GM23338 (cell line): ENCODE measurements at regions not wholly inside any gene's neighbourhood (a gene's known extent, or its start where the extent isn't known, plus 50 kb on each side); places are given as distances from the start of the nearest gene placed in this dataset.

Experiments used
- ATAC-seq: fragments of 200-7000 bp; cut with Tn5 transposase; 3 replicates; pipeline ENCODE4 v1.9.1; 2020
- DNase-seq: peaks from one replicate; pipeline ENCODE4 v3.0.0-alpha.2; 2015; ENCODE audit warnings: low spot score
- H2AFZ ChIP-seq: fragments of 200-600 bp; sonication (generic); 2 replicates; pipeline ENCODE4 v1.8.0; 2016; ENCODE audit warnings: antibody characterized with exemption, mild to moderate bottlenecking, moderate library complexity
- H3F3A ChIP-seq: fragments of 200-600 bp; sonication (generic); replicated peaks from 2 replicates; pipeline ENCODE4 v1.8.0; 2017; ENCODE audit warnings: antibody characterized with exemption, mixed run types, low read depth
- H3K27ac ChIP-seq: fragments of 200-600 bp; sonication (generic); 2 replicates; pipeline ENCODE4 v1.6.1; 2016; ENCODE audit warnings: low read depth
- H3K27me3 ChIP-seq: fragments of 200-600 bp; sonication (generic); 2 replicates; pipeline ENCODE4 v1.8.0; 2016; ENCODE audit warnings: mild to moderate bottlenecking, mixed run types, moderate library complexity; ENCODE audit not compliant: insufficient read depth
- H3K36me3 ChIP-seq: fragments of 200-600 bp; sonication (generic); 2 replicates; pipeline ENCODE4 v1.8.0; 2016; ENCODE audit warnings: mild to moderate bottlenecking; ENCODE audit not compliant: insufficient read depth
- H3K4me1 ChIP-seq: fragments of 200-600 bp; sonication (generic); 2 replicates; pipeline ENCODE4 v1.8.0; 2016; ENCODE audit warnings: mild to moderate bottlenecking, moderate library complexity; ENCODE audit not compliant: insufficient read depth
- H3K4me2 ChIP-seq: fragments of 200-600 bp; sonication (generic); 2 replicates; pipeline ENCODE4 v1.7.1; 2017; ENCODE audit warnings: mixed run types
- H3K4me3 ChIP-seq: fragments of 200-600 bp; sonication (generic); 2 replicates; pipeline ENCODE4 v1.6.1; 2016; ENCODE audit warnings: mixed run types
- H3K79me2 ChIP-seq: fragments of 200-600 bp; sonication (generic); replicated peaks from 2 replicates; pipeline ENCODE4 v1.8.0; 2017; ENCODE audit warnings: mild to moderate bottlenecking; ENCODE audit not compliant: insufficient read depth
- H3K9me2 ChIP-seq: fragments of 200-600 bp; sonication (generic); 2 replicates; pipeline ENCODE4 v1.8.0; 2017; ENCODE audit not compliant: insufficient read depth
- H4K20me1 ChIP-seq: fragments of 200-600 bp; sonication (generic); replicated peaks from 2 replicates; pipeline ENCODE4 v1.8.0; 2017; ENCODE audit warnings: mild to moderate bottlenecking; ENCODE audit not compliant: insufficient read depth
- H3K27ac Mint-ChIP-seq: 2 replicates; pipeline ENCODE4 v1.8.0; 2020; ENCODE audit warnings: inconsistent platforms, mild to moderate bottlenecking, moderate library complexity, mixed read lengths
- H3K27me3 Mint-ChIP-seq: 3 replicates; pipeline ENCODE4 v1.8.0; 2022; ENCODE audit warnings: low read depth, mild to moderate bottlenecking, moderate library complexity, mixed read lengths, inconsistent platforms; ENCODE audit not compliant: insufficient read depth, poor library complexity
- H3K36me3 Mint-ChIP-seq: 3 replicates; pipeline ENCODE4 v1.8.0; 2021; ENCODE audit warnings: low read depth, mild to moderate bottlenecking, inconsistent platforms, moderate library complexity, mixed read lengths
- H3K4me1 Mint-ChIP-seq: 3 replicates; pipeline ENCODE4 v1.8.0; 2020; ENCODE audit warnings: mild to moderate bottlenecking, inconsistent platforms, mixed read lengths
- H3K4me3 Mint-ChIP-seq: 3 replicates; pipeline ENCODE4 v1.8.0; 2021; ENCODE audit warnings: moderate library complexity, mild to moderate bottlenecking, inconsistent platforms, mixed read lengths
- H3K9me3 Mint-ChIP-seq: 3 replicates; pipeline ENCODE4 v1.8.0; 2020; ENCODE audit warnings: moderate library complexity, mild to moderate bottlenecking, inconsistent platforms, mixed read lengths
- CREB1 ChIP-seq: fragments of 250-450 bp; sonication (Bioruptor Pico); IDR thresholded peaks from 2 replicates; pipeline ENCODE4 v1.5.0; 2020; ENCODE audit warnings: low read depth, mild to moderate bottlenecking, moderate library complexity
- EZH2 ChIP-seq: fragments of 200-600 bp; sonication (generic); IDR thresholded peaks from one replicate; pipeline ENCODE4 v1.8.0; 2017; ENCODE audit warnings: antibody characterized with exemption, mild to moderate bottlenecking, low read depth; ENCODE audit not compliant: unreplicated experiment
- EZH2phosphoT487 ChIP-seq: fragments of 200-600 bp; sonication (generic); IDR thresholded peaks from one replicate; pipeline ENCODE4 v1.8.1; 2018; ENCODE audit warnings: antibody characterized with exemption; ENCODE audit not compliant: unreplicated experiment
- JUNB ChIP-seq: IDR thresholded peaks from one replicate; pipeline ENCODE4 v1.6.1; 2016; ENCODE audit warnings: antibody characterized with exemption; ENCODE audit not compliant: unreplicated experiment
- NANOG ChIP-seq: IDR thresholded peaks from 2 replicates; pipeline ENCODE4 v1.6.1; 2016; ENCODE audit warnings: antibody characterized with exemption, borderline replicate concordance
- POLR2AphosphoS5 ChIP-seq: IDR thresholded peaks from 2 replicates; pipeline ENCODE4 v1.6.1; 2016; ENCODE audit warnings: antibody characterized with exemption, low read depth
- STAT1 ChIP-seq: IDR thresholded peaks from one replicate; pipeline ENCODE4 v1.6.1; 2016; ENCODE audit warnings: antibody characterized with exemption; ENCODE audit not compliant: unreplicated experiment
- ZNF114 ChIP-seq: fragments of 250-450 bp; sonication (Bioruptor Pico); IDR thresholded peaks from 2 replicates; pipeline ENCODE4 v1.5.0; 2020; ENCODE audit warnings: mild to moderate bottlenecking, moderate library complexity
- ZNF331 ChIP-seq: fragments of 250-450 bp; sonication (Bioruptor Pico); IDR thresholded peaks from 2 replicates; pipeline ENCODE4 v1.5.0; 2020; ENCODE audit warnings: low read depth, mild to moderate bottlenecking, moderate library complexity
- TF ChIP-seq, protein P1 (sequence below): IDR thresholded peaks from one replicate; pipeline ENCODE4 v1.6.1; 2018; ENCODE audit warnings: antibody characterized with exemption; ENCODE audit not compliant: unreplicated experiment
- TF ChIP-seq, protein P2 (sequence below): fragments of 250-450 bp; sonication (Bioruptor Pico); IDR thresholded peaks from 2 replicates; pipeline ENCODE4 v1.5.0; 2020; ENCODE audit warnings: mild to moderate bottlenecking, moderate library complexity
- TF ChIP-seq, protein P3 (sequence below): IDR thresholded peaks from 2 replicates; pipeline ENCODE4 v1.6.1; 2016; ENCODE audit warnings: antibody characterized with exemption
- TF ChIP-seq, protein P4 (sequence below), 2 experiments: fragments of 200-600 bp in 1 of 2; sonication (generic) in 1 of 2; conservative IDR thresholded peaks; 2 replicates each; pipeline versions ENCODE4 v1.5.1 to v1.6.1; 2016 to 2017; ENCODE audit warnings: antibody characterized with exemption in 2 of 2, low read depth in 2 of 2, mild to moderate bottlenecking in 2 of 2, moderate library complexity in 1 of 2

DNA sequence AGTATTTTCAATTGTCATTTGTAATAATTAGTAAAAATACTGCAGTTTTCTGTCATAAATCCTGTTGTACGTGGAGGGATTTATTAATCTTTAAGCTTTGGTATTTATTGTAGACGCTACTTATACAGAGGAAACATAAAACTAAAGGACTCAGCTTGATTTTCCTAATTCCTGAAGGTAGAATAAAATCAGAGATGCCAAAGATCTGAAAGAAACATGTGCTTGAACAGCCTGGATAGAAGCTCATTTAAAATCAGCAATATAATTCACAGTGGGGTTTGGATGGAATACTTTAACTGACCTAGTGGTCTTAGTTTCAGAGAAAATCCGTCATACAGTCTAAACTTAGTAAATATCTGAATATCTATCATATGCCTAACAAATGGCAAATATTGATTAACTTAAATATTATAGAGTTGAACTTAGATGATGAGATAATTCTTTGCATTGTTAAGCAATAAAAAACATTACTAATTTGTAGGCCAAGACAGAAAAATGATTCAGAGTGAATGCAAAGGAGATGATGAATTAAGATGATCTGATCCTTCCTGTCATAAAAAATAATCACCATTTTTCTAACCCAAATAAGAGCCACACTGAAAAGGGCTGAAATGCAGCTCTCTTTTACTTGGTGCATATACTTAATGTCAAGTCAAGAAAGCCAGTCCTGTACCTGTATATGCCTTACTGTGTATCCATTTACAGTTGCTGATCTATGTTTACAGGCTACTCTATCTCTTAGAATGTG lies 397.1 kb upstream of the DCN start:
- Mint-ChIP-seq H3K27me3 (no peaks in the 10 kb centered on the region), H3K27ac (no peak overlapping the region), H3K36me3 (no peaks in the 10 kb centered on the region), H3K4me1 (peaks cover 17% of the 10 kb centered on the region), H3K9me3 (no peaks in the 10 kb centered on the region), H3K4me3 (no peak overlapping the region)
- H3K4me2 ChIP-seq = no peak overlapping the region
- H3K79me2 ChIP-seq = no peaks in the 10 kb centered on the region
- no peak overlapping the region for H3K4me3 ChIP-seq
- no peak for ATAC-seq
- DNase-seq = no peak
- no peaks in the 10 kb centered on the region for H3K27me3 ChIP-seq
- peaks cover 13% of the 10 kb centered on the region for H3K4me1 ChIP-seq
- H3K36me3 ChIP-seq = no peaks in the 10 kb centered on the region
- H3K27ac ChIP-seq = no peak overlapping the region
- no peak overlapping the region for H2AFZ ChIP-seq
- no peaks in the 10 kb centered on the region for H3F3A ChIP-seq
- TF ChIP-seq, protein P1, sequence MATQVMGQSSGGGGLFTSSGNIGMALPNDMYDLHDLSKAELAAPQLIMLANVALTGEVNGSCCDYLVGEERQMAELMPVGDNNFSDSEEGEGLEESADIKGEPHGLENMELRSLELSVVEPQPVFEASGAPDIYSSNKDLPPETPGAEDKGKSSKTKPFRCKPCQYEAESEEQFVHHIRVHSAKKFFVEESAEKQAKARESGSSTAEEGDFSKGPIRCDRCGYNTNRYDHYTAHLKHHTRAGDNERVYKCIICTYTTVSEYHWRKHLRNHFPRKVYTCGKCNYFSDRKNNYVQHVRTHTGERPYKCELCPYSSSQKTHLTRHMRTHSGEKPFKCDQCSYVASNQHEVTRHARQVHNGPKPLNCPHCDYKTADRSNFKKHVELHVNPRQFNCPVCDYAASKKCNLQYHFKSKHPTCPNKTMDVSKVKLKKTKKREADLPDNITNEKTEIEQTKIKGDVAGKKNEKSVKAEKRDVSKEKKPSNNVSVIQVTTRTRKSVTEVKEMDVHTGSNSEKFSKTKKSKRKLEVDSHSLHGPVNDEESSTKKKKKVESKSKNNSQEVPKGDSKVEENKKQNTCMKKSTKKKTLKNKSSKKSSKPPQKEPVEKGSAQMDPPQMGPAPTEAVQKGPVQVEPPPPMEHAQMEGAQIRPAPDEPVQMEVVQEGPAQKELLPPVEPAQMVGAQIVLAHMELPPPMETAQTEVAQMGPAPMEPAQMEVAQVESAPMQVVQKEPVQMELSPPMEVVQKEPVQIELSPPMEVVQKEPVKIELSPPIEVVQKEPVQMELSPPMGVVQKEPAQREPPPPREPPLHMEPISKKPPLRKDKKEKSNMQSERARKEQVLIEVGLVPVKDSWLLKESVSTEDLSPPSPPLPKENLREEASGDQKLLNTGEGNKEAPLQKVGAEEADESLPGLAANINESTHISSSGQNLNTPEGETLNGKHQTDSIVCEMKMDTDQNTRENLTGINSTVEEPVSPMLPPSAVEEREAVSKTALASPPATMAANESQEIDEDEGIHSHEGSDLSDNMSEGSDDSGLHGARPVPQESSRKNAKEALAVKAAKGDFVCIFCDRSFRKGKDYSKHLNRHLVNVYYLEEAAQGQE = no peak
- TF ChIP-seq ZNF114 (CRISPR knock-in tag) (no peak), POLR2AphosphoS5 (no peak), CREB1 (CRISPR knock-in tag) (no peak), EZH2phosphoT487 (no peak), NANOG (no peak), JUNB (no peak), EZH2 (no peak), ZNF331 (CRISPR knock-in tag) (no peak), STAT1 (no peak)
- TF ChIP-seq, protein P2, sequence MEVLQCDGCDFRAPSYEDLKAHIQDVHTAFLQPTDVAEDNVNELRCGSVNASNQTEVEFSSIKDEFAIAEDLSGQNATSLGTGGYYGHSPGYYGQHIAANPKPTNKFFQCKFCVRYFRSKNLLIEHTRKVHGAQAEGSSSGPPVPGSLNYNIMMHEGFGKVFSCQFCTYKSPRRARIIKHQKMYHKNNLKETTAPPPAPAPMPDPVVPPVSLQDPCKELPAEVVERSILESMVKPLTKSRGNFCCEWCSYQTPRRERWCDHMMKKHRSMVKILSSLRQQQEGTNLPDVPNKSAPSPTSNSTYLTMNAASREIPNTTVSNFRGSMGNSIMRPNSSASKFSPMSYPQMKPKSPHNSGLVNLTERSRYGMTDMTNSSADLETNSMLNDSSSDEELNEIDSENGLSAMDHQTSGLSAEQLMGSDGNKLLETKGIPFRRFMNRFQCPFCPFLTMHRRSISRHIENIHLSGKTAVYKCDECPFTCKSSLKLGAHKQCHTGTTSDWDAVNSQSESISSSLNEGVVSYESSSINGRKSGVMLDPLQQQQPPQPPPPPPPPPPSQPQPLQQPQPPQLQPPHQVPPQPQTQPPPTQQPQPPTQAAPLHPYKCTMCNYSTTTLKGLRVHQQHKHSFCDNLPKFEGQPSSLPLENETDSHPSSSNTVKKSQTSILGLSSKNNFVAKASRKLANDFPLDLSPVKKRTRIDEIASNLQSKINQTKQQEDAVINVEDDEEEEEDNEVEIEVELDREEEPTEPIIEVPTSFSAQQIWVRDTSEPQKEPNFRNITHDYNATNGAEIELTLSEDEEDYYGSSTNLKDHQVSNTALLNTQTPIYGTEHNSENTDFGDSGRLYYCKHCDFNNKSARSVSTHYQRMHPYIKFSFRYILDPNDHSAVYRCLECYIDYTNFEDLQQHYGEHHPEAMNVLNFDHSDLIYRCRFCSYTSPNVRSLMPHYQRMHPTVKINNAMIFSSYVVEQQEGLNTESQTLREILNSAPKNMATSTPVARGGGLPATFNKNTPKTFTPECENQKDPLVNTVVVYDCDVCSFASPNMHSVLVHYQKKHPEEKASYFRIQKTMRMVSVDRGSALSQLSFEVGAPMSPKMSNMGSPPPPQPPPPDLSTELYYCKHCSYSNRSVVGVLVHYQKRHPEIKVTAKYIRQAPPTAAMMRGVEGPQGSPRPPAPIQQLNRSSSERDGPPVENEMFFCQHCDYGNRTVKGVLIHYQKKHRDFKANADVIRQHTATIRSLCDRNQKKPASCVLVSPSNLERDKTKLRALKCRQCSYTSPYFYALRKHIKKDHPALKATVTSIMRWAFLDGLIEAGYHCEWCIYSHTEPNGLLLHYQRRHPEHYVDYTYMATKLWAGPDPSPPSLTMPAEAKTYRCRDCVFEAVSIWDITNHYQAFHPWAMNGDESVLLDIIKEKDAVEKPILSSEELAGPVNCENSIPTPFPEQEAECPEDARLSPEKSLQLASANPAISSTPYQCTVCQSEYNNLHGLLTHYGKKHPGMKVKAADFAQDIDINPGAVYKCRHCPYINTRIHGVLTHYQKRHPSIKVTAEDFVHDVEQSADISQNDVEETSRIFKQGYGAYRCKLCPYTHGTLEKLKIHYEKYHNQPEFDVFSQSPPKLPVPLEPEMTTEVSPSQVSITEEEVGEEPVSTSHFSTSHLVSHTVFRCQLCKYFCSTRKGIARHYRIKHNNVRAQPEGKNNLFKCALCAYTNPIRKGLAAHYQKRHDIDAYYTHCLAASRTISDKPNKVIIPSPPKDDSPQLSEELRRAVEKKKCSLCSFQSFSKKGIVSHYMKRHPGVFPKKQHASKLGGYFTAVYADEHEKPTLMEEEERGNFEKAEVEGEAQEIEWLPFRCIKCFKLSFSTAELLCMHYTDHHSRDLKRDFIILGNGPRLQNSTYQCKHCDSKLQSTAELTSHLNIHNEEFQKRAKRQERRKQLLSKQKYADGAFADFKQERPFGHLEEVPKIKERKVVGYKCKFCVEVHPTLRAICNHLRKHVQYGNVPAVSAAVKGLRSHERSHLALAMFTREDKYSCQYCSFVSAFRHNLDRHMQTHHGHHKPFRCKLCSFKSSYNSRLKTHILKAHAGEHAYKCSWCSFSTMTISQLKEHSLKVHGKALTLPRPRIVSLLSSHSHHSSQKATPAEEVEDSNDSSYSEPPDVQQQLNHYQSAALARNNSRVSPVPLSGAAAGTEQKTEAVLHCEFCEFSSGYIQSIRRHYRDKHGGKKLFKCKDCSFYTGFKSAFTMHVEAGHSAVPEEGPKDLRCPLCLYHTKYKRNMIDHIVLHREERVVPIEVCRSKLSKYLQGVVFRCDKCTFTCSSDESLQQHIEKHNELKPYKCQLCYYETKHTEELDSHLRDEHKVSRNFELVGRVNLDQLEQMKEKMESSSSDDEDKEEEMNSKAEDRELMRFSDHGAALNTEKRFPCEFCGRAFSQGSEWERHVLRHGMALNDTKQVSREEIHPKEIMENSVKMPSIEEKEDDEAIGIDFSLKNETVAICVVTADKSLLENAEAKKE (CRISPR knock-in tag) = no peak
- TF ChIP-seq, protein P3, sequence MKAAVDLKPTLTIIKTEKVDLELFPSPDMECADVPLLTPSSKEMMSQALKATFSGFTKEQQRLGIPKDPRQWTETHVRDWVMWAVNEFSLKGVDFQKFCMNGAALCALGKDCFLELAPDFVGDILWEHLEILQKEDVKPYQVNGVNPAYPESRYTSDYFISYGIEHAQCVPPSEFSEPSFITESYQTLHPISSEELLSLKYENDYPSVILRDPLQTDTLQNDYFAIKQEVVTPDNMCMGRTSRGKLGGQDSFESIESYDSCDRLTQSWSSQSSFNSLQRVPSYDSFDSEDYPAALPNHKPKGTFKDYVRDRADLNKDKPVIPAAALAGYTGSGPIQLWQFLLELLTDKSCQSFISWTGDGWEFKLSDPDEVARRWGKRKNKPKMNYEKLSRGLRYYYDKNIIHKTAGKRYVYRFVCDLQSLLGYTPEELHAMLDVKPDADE = no peak
- TF ChIP-seq, protein P4, sequence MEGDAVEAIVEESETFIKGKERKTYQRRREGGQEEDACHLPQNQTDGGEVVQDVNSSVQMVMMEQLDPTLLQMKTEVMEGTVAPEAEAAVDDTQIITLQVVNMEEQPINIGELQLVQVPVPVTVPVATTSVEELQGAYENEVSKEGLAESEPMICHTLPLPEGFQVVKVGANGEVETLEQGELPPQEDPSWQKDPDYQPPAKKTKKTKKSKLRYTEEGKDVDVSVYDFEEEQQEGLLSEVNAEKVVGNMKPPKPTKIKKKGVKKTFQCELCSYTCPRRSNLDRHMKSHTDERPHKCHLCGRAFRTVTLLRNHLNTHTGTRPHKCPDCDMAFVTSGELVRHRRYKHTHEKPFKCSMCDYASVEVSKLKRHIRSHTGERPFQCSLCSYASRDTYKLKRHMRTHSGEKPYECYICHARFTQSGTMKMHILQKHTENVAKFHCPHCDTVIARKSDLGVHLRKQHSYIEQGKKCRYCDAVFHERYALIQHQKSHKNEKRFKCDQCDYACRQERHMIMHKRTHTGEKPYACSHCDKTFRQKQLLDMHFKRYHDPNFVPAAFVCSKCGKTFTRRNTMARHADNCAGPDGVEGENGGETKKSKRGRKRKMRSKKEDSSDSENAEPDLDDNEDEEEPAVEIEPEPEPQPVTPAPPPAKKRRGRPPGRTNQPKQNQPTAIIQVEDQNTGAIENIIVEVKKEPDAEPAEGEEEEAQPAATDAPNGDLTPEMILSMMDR (conservative IDR thresholded peaks at IDR 0.05; ENCODE audit: low read depth in 2 of 2) = no peak
- H4K20me1 ChIP-seq = no peaks in the 10 kb centered on the region
- no peaks in the 10 kb centered on the region for H3K9me2 ChIP-seq
